Esophagus muscularis mucosa (tissue), 4 donors: ENCODE measurements at regions not wholly inside any gene's neighbourhood (a gene's known extent, or its start where the extent isn't known, plus 50 kb on each side); places are given as distances from the start of the nearest gene placed in this dataset.
"Not testable (repeated sequence)": the region's sequence is repeated elsewhere in the genome, so short reads cannot be mapped to it uniquely, and the experiment has no call there.

Experiments used
- CTCF ChIP-seq, 3 experiments: fragments of 200-600 bp in 2 of 3; fragments of 450-650 bp in 1 of 3; sonication (generic) in 2 of 3; IDR thresholded peaks; one replicate each; pipeline ENCODE4 v1.5.1; 2017 to 2019; ENCODE audit warnings: antibody characterized with exemption in 3 of 3, mild to moderate bottlenecking in 2 of 3, moderate library complexity in 1 of 3
- EP300 ChIP-seq: sonication (generic); formaldehyde crosslinking; IDR thresholded peaks from one replicate; pipeline ENCODE4 v1.6.1; 2017; ENCODE audit warnings: antibody characterized with exemption
- POLR2A ChIP-seq: fragments of 450-650 bp; IDR thresholded peaks from one replicate; pipeline ENCODE4 v1.6.1; 2017; ENCODE audit warnings: antibody characterized with exemption, moderate library complexity, mild to moderate bottlenecking, low read depth

GRCh38 chr22:22756551-22757201 is 112.3 kb downstream of the GGTLC2 start:
- not testable (repeated sequence) for TF ChIP-seq EP300; CTCF (IDR thresholded peaks at IDR 0.05); POLR2A
